ENCODE measurements at regions not wholly inside any gene's neighbourhood (a gene's known extent, or its start where the extent isn't known, plus 50 kb on each side); places are given as distances from the start of the nearest gene placed in this dataset.

DNA sequence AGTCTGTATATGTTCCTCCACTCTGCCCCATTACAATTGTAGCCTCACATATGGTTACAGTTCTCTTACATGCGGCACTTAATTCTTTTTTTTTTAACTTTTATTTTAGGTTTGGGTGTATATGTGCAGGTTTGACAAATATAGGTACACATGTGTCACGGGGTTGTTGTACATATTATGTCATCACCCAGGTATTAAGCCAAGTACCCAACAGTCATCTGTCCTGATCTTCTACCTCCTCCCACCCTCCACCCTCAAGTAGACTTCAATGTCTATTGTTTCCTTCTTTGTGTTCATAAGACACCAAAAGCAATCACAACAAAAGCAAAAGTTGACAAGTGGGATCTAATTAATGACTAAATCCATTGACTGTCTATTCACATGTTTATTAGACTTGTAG is 144.6 kb upstream of the TP63 start:
- ChIA-PET POLR2A (no interaction called here), CTCF (no interaction called here)
- TF ChIP-seq ZNF335 (tag by site-specific recombination; conservative IDR thresholded peaks at IDR 0.05) (no peak), ZFP69B (tag by site-specific recombination; IDR thresholded peaks at IDR 0.05) (no peak), SP7 (tag by site-specific recombination; IDR thresholded peaks at IDR 0.05) (no peak), YY2 (tag by site-specific recombination; IDR thresholded peaks at IDR 0.05) (no peak)
- H3K4me3 ChIP-seq (ENCODE audit: low read depth, low read length): no peak overlapping the region
- H3K9me3 ChIP-seq (ENCODE audit: control insufficient read depth, insufficient read depth, low read depth, low read length): no peaks in the 10 kb centered on the region
- H3K36me3 ChIP-seq (ENCODE audit: control insufficient read depth in 2 of 2, insufficient read depth in 1 of 2, low read length in 2 of 2): no peaks in the 10 kb centered on the region
- H3K27ac ChIP-seq (ENCODE audit: extremely low read depth, low read depth, low read length): no peak overlapping the region
- H3K4me1 ChIP-seq (ENCODE audit: control insufficient read depth, insufficient read depth, low read length): no peaks in the 10 kb centered on the region

DNA sequence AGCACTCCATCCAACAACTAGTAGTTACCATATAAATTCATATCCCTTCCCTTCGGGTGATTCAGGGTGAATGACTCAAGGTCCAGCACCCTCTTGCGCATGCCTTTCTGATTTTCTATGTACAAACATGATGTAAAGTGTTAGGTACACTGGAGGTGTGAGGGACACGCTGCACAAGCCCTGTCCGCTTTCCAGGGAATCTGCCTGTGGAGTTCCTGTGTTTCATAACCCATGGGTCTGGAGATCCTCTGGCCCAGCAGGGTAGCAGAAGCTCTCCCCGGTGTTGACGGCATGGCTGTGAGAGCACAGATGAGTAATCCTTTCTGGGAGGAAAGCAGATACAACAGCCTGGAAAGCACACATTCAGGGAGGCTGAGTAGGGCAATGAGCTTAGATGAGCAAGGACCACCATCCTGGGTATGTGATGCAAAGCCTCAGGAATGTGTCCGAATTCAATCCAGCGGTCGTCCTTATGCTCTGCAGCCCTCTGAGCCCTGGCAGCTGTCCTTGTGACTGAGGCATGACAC is 142.9 kb upstream of the TP63 start:
- Histone ChIP-seq H3K9me3 (ENCODE audit: control insufficient read depth, insufficient read depth, low read depth, low read length) (no peaks in the 10 kb centered on the region), H3K4me1 (ENCODE audit: control insufficient read depth, insufficient read depth, low read length) (no peaks in the 10 kb centered on the region), H3K36me3 (ENCODE audit: control insufficient read depth in 2 of 2, insufficient read depth in 1 of 2, low read length in 2 of 2) (no peaks in the 10 kb centered on the region), H3K27ac (ENCODE audit: extremely low read depth, low read depth, low read length) (no peak overlapping the region), H3K4me3 (ENCODE audit: low read depth, low read length) (no peak overlapping the region)
- POLR2A ChIA-PET: no interaction called here
- peak; percentile 62; the same call in 1 of the 2 replicates for TF ChIP-seq ZIC2 (tag by site-specific recombination; IDR thresholded peaks at IDR 0.05)
- no peak for TF ChIP-seq ZNF23 (tag by site-specific recombination; IDR thresholded peaks at IDR 0.05; ENCODE audit: borderline replicate concordance)
- CTCF ChIA-PET: no interaction called here

DNA sequence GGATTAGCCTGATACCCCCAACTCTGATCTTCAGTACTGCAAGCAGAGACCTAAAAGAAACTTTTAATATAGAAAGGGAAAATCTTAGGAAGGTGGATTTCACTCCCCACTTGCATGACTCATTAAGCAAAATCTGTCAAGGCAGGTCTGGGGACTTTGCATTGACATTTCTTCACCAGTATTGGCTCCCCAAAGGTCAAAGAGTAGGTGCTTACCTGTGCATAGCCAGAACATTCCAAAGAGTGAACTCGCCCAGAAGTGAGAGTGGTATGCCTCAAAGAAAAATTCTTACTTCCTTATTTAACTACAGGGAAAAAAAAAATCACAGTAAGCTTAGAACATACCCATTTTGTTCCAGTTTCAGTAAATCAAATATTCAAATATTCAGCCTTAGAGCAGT is 140.9 kb upstream of the TP63 start:
- ChIA-PET CTCF (interaction anchor here (0.6 kb wide), 1 partner anchor 221 kb away, joined by 3 read pairs; no protein-coding TSS in a partner anchor), POLR2A (no interaction called here)
- Histone ChIP-seq H3K27ac (ENCODE audit: extremely low read depth, low read depth, low read length) (no peak overlapping the region), H3K36me3 (ENCODE audit: control insufficient read depth in 2 of 2, insufficient read depth in 1 of 2, low read length in 2 of 2) (no peaks in the 10 kb centered on the region), H3K4me1 (ENCODE audit: control insufficient read depth, insufficient read depth, low read length) (no peaks in the 10 kb centered on the region), H3K9me3 (ENCODE audit: control insufficient read depth, insufficient read depth, low read depth, low read length) (no peaks in the 10 kb centered on the region), H3K4me3 (ENCODE audit: low read depth, low read length) (no peak overlapping the region)
- TF ChIP-seq ZNF558 (tag by site-specific recombination; IDR thresholded peaks at IDR 0.05) (no peak), ZNF175 (tag by site-specific recombination; IDR thresholded peaks at IDR 0.05) (no peak), SP3 (tag by site-specific recombination; IDR thresholded peaks at IDR 0.05) (no peak), KLF8 (tag by site-specific recombination; IDR thresholded peaks at IDR 0.05) (no peak), ZNF791 (tag by site-specific recombination; IDR thresholded peaks at IDR 0.05) (no peak), ZNF184 (tag by site-specific recombination; IDR thresholded peaks at IDR 0.05) (no peak), EGR2 (tag by site-specific recombination; IDR thresholded peaks at IDR 0.05; ENCODE audit: low read depth) (no peak)

DNA sequence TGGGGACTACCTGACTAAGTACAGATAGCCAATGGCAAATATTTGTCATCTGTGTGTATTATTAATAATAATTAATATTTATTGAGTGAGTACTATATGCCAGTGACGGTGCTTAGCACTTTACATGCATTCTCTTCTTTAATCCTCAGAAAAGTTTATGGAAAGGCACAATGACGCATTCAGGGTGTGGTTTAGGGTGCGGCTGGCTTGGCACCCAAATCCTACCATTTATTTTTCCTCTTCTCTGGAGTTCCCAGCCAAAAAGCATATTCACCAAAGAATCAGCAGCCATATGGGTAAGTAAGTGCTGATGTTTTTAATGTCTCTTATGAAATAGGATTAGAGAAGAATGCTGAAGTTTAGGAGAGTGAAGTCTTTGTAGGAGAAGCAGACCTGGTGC is 140.4 kb upstream of the TP63 start:
- CTCF ChIA-PET: interaction anchor here (0.6 kb wide), 1 partner anchor 221 kb away, joined by 3 read pairs; no protein-coding TSS in a partner anchor
- H3K9me3 ChIP-seq (ENCODE audit: control insufficient read depth, insufficient read depth, low read depth, low read length): no peaks in the 10 kb centered on the region

DNA sequence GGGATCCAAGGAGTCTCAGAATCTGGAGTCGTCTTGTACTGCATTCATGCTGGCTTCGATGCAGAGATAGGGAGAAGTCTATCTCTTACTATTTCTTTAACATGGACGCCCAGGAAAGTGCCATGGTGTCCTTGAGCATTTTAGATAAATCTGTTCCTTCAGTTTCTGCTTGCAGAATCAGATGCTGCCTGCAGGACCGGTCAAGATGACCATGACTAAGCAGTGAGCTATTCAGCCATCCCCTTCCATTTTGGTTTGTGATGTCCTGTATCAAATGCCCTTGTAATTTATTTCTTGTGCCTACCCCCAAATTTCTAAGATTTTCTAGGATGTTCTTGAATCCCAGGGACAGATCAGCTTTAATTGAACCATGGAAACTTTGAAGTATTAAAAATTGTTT is 139.4 kb upstream of the TP63 start:
- ChIA-PET POLR2A (no interaction called here), CTCF (interaction anchor here (0.6 kb wide), 1 partner anchor 36 kb away, joined by 3 read pairs; no protein-coding TSS in a partner anchor)
- Histone ChIP-seq H3K36me3 (ENCODE audit: control insufficient read depth in 2 of 2, insufficient read depth in 1 of 2, low read length in 2 of 2) (no peaks in the 10 kb centered on the region), H3K9me3 (ENCODE audit: control insufficient read depth, insufficient read depth, low read depth, low read length) (no peaks in the 10 kb centered on the region), H3K27ac (ENCODE audit: extremely low read depth, low read depth, low read length) (no peak overlapping the region), H3K4me3 (ENCODE audit: low read depth, low read length) (no peak overlapping the region), H3K4me1 (ENCODE audit: control insufficient read depth, insufficient read depth, low read length) (no peaks in the 10 kb centered on the region)
- TF ChIP-seq SETDB1 (IDR thresholded peaks at IDR 0.05; ENCODE audit: insufficient read length, low read length) (no peak), SP2 (tag by site-specific recombination; IDR thresholded peaks at IDR 0.05) (no peak), ZSCAN16 (tag by site-specific recombination; IDR thresholded peaks at IDR 0.05) (no peak), ZNF239 (tag by site-specific recombination; IDR thresholded peaks at IDR 0.05) (no peak), ZNF132 (tag by site-specific recombination; IDR thresholded peaks at IDR 0.05; ENCODE audit: borderline replicate concordance) (no peak), ZNF174 (tag by site-specific recombination; IDR thresholded peaks at IDR 0.05) (no peak), OVOL3 (tag by site-specific recombination; IDR thresholded peaks at IDR 0.05) (no peak)
- TF ChIP-seq, protein P1, sequence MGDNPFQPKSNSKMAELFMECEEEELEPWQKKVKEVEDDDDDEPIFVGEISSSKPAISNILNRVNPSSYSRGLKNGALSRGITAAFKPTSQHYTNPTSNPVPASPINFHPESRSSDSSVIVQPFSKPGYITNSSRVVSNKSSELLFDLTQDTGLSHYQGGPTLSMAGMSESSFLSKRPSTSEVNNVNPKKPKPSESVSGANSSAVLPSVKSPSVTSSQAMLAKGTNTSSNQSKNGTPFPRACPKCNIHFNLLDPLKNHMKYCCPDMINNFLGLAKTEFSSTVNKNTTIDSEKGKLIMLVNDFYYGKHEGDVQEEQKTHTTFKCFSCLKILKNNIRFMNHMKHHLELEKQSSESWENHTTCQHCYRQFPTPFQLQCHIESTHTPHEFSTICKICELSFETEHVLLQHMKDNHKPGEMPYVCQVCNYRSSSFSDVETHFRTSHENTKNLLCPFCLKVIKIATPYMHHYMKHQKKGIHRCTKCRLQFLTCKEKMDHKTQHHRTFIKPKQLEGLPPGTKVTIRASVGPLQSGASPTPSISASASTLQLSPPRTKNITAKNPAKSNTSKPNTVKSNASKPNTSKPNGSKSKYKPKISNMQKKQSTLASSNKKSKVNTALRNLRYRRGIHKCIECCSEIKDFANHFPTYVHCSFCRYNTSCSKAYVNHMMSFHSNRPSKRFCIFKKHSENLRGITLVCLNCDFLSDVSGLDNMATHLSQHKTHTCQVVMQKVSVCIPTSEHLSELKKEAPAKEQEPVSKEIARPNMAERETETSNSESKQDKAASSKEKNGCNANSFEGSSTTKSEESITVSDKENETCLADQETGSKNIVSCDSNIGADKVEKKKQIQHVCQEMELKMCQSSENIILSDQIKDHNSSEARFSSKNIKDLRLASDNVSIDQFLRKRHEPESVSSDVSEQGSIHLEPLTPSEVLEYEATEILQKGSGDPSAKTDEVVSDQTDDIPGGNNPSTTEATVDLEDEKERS (tag by site-specific recombination; IDR thresholded peaks at IDR 0.05): no peak

More for the DNA sequence above, 140.4 kb upstream of the TP63 start:
- H3K27ac ChIP-seq (ENCODE audit: extremely low read depth, low read depth, low read length): no peak overlapping the region
- no peaks in the 10 kb centered on the region for H3K36me3 ChIP-seq (ENCODE audit: control insufficient read depth in 2 of 2, insufficient read depth in 1 of 2, low read length in 2 of 2)
- H3K4me3 ChIP-seq (ENCODE audit: low read depth, low read length): no peak overlapping the region
- H3K4me1 ChIP-seq (ENCODE audit: control insufficient read depth, insufficient read depth, low read length): no peaks in the 10 kb centered on the region
- POLR2A ChIA-PET: no interaction called here
- TF ChIP-seq, protein P2, sequence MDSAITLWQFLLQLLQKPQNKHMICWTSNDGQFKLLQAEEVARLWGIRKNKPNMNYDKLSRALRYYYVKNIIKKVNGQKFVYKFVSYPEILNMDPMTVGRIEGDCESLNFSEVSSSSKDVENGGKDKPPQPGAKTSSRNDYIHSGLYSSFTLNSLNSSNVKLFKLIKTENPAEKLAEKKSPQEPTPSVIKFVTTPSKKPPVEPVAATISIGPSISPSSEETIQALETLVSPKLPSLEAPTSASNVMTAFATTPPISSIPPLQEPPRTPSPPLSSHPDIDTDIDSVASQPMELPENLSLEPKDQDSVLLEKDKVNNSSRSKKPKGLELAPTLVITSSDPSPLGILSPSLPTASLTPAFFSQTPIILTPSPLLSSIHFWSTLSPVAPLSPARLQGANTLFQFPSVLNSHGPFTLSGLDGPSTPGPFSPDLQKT (IDR thresholded peaks at IDR 0.05; ENCODE audit: borderline replicate concordance, low read depth, low read length): no peak
- TF ChIP-seq ZNF433 (tag by site-specific recombination; IDR thresholded peaks at IDR 0.05; ENCODE audit: low read depth) (no peak), ZNF423 (tag by site-specific recombination; IDR thresholded peaks at IDR 0.05) (no peak)

Measured in HEK293 (cell line).